HCT116 (cell line): ENCODE measurements at regions not wholly inside any gene's neighbourhood (a gene's known extent, or its start where the extent isn't known, plus 50 kb on each side); places are given as distances from the start of the nearest gene placed in this dataset.

Experiments
- ATAC-seq: fragments of 200-7000 bp; cut with Tn5 transposase; 2 replicates; pipeline ENCODE4 v1.9.1; 2020; ENCODE audit warnings: mild to moderate bottlenecking, moderate library complexity
- BruUV-seq: library from RNA; stranded (reverse); fragments of 400-500 nt; replicated peaks from 2 replicates; lab custom pipeline; 2021; lab: Mats Ljungman, UMichigan
- CTCF ChIA-PET: fragments of 300-600 bp; sonication (Branson Sonifier 250); formaldehyde crosslinking; loops from one replicate; lab custom pipeline; 2021; ENCODE audit warnings: antibody characterized with exemption; lab: Charles Lee
- POLR2A ChIA-PET: fragments of 300-600, 350-600 bp; sonication (Branson Sonifier 250); formaldehyde crosslinking; loops from one replicate; lab custom pipeline; 2021; ENCODE audit warnings: antibody characterized with exemption; lab: Charles Lee
- RAD21 ChIA-PET, 2 experiments: fragments of 300-600 bp; sonication (Branson Sonifier 250); formaldehyde crosslinking; loops; one replicate each; lab custom pipeline; 2023; ENCODE audit warnings: low total read pairs in 2 of 2; ENCODE audit not compliant: uncharacterized antibody in 2 of 2, unreplicated experiment in 2 of 2, low non-redundant PET in 1 of 2; lab: Charles Lee
- DNase-seq: peaks from one replicate; pipeline ENCODE4 v3.0.0-alpha.2; 2010; ENCODE audit warnings: low read depth, low spot score
- H2AFZ ChIP-seq: fragments of 200-600 bp; shearing (Covaris generic), sonication (generic); 2 replicates; pipeline ENCODE4 v1.6.1; 2017; ENCODE audit warnings: low read depth, mixed run types, mixed read lengths, antibody characterized with exemption, low read length; ENCODE audit not compliant: poor library complexity, severe bottlenecking
- H3K27ac ChIP-seq: 2 replicates; pipeline ENCODE4 v1.5.1; 2012; ENCODE audit warnings: low read depth, low read length
- H3K27me3 ChIP-seq: fragments of 200-600 bp; sonication (generic); 2 replicates; pipeline ENCODE4 v1.6.1; 2016; ENCODE audit warnings: mixed run types, low read length, mixed read lengths; ENCODE audit not compliant: insufficient read depth
- H3K36me3 ChIP-seq, 2 experiments: fragments of 200-500 bp in 1 of 2; fragments of 200-600 bp in 1 of 2; sonication (Bioruptor generic) in 1 of 2; sonication (generic) in 1 of 2; 2 replicates each; pipeline versions ENCODE4 v1.5.1 to v1.6.1; 2014 to 2016; ENCODE audit warnings: low read length in 2 of 2, inconsistent platforms in 1 of 2, mixed read lengths in 1 of 2, mixed run types in 1 of 2; ENCODE audit not compliant: insufficient read depth in 2 of 2, control insufficient read depth in 1 of 2
- H3K4me1 ChIP-seq, 2 experiments: fragments of 200-600 bp in 1 of 2; sonication (generic) in 1 of 2; 2 replicates each; pipeline versions ENCODE4 v1.5.1 to v1.6.1; 2012 to 2017; ENCODE audit warnings: low read length in 2 of 2, inconsistent platforms in 1 of 2, mild to moderate bottlenecking in 1 of 2, mixed read lengths in 1 of 2, mixed run types in 1 of 2, moderate library complexity in 1 of 2; ENCODE audit not compliant: insufficient read depth in 2 of 2, control insufficient read depth in 1 of 2
- H3K4me2 ChIP-seq: fragments of 200-600 bp; sonication (generic); 2 replicates; pipeline ENCODE4 v1.6.1; 2017; ENCODE audit warnings: mixed run types, low read length, mixed read lengths
- H3K4me3 ChIP-seq, 2 experiments: fragments of 200-600 bp in 1 of 2; sonication (generic) in 1 of 2; replicated peaks in 1 of 2; 2 replicates each; pipeline ENCODE4 v1.5.1; 2011 to 2016; ENCODE audit warnings: low read length in 2 of 2, control low read depth in 1 of 2, low read depth in 1 of 2, mild to moderate bottlenecking in 1 of 2, mixed read lengths in 1 of 2, mixed run types in 1 of 2
- H3K79me2 ChIP-seq: fragments of 200-600 bp; sonication (generic); 2 replicates; pipeline ENCODE4 v1.6.1; 2017; ENCODE audit warnings: mild to moderate bottlenecking, mixed run types, low read length, moderate library complexity, mixed read lengths; ENCODE audit not compliant: insufficient read depth
- H3K9ac ChIP-seq: fragments of 200-600 bp; sonication (generic); 2 replicates; pipeline ENCODE4 v1.6.1; 2016; ENCODE audit warnings: low read length, mixed read lengths
- H3K9me2 ChIP-seq: fragments of 200-600 bp; sonication (generic), shearing (Covaris generic); 2 replicates; pipeline ENCODE4 v1.6.1; 2017; ENCODE audit warnings: mixed run types, mild to moderate bottlenecking, moderate library complexity; ENCODE audit not compliant: insufficient read depth
- H3K9me3 ChIP-seq, 2 experiments: fragments of 200-500 bp in 1 of 2; fragments of 200-600 bp in 1 of 2; sonication (Bioruptor generic) in 1 of 2; sonication (generic) in 1 of 2; 2 replicates each; pipeline ENCODE4 v1.6.1; 2014 to 2017; ENCODE audit warnings: low read length in 2 of 2, mixed read lengths in 2 of 2, inconsistent platforms in 1 of 2, low read depth in 1 of 2, mild to moderate bottlenecking in 1 of 2, mixed run types in 1 of 2, moderate library complexity in 1 of 2; ENCODE audit not compliant: control insufficient read depth in 1 of 2, insufficient read depth in 1 of 2
- H4K20me1 ChIP-seq: fragments of 200-600 bp; sonication (generic), shearing (Covaris generic); 2 replicates; pipeline ENCODE4 v1.6.1; 2017; ENCODE audit warnings: mixed run types, mild to moderate bottlenecking, moderate library complexity; ENCODE audit not compliant: insufficient read depth
- CEBPB ChIP-seq: IDR thresholded peaks from 2 replicates; pipeline ENCODE4 v1.6.1; 2012; ENCODE audit warnings: low read depth
- ELF1 ChIP-seq: IDR thresholded peaks from 2 replicates; pipeline ENCODE4 v1.6.1; 2012; ENCODE audit warnings: low read depth, borderline replicate concordance
- EZH2 ChIP-seq: fragments of 200-600 bp; sonication (generic); IDR thresholded peaks from 2 replicates; pipeline ENCODE4 v1.6.1; 2017; ENCODE audit warnings: antibody characterized with exemption, mixed run types
- EZH2phosphoT487 ChIP-seq: fragments of 200-600 bp; IDR thresholded peaks from 2 replicates; pipeline ENCODE4 v1.6.1; 2018; ENCODE audit warnings: antibody characterized with exemption, borderline replicate concordance
- FOSL1 ChIP-seq: IDR thresholded peaks from 2 replicates; pipeline ENCODE4 v1.6.1; 2012; ENCODE audit warnings: low read depth
- JUND ChIP-seq: IDR thresholded peaks from 2 replicates; pipeline ENCODE4 v1.6.1; 2012
- POLR2A ChIP-seq: IDR thresholded peaks from 2 replicates; pipeline ENCODE4 v1.7.0; 2011; ENCODE audit warnings: borderline replicate concordance; ENCODE audit not compliant: insufficient read depth, insufficient read length; ENCODE audit errors: extremely low read depth
- POLR2AphosphoS5 ChIP-seq: IDR thresholded peaks from 2 replicates; pipeline ENCODE4 v1.6.1; 2011; ENCODE audit warnings: mild to moderate bottlenecking, low read depth, low read length, moderate library complexity
- RAD21 ChIP-seq: IDR thresholded peaks from 2 replicates; pipeline ENCODE4 v1.6.1; 2012; ENCODE audit warnings: low read depth, mild to moderate bottlenecking
- SP1 ChIP-seq: IDR thresholded peaks from 2 replicates; pipeline ENCODE4 v1.6.1; 2012; ENCODE audit warnings: low read depth
- ZFX ChIP-seq: fragments of 450-650 bp; IDR thresholded peaks from 2 replicates; pipeline ENCODE4 v1.6.1; 2017
- ZNF274 ChIP-seq: fragments of 200-500 bp; sonication (Bioruptor generic); IDR thresholded peaks from 2 replicates; pipeline ENCODE4 v1.6.1; 2014; ENCODE audit warnings: mild to moderate bottlenecking, low read depth, low read length, inconsistent platforms
- intact Hi-C: fragments of 100-400 bp; cut with micrococcal nuclease; formaldehyde crosslinking; loops from 2 replicates; pipeline ENCODE4 v1.10.0; 2022
- TF ChIP-seq, protein P1 (sequence below): IDR thresholded peaks from 2 replicates; pipeline ENCODE4 v1.6.1; 2012
- TF ChIP-seq, protein P2 (sequence below): IDR thresholded peaks from 2 replicates; pipeline ENCODE4 v1.6.1; 2011; ENCODE audit warnings: mild to moderate bottlenecking, low read length, moderate library complexity; ENCODE audit not compliant: insufficient replicate concordance; ENCODE audit errors: extremely low read depth
- TF ChIP-seq, protein P3 (sequence below), 3 experiments: fragments of 200-600 bp in 1 of 3; sonication (generic) in 1 of 3; IDR thresholded peaks in 2 of 3; conservative IDR thresholded peaks in 1 of 3; 2 replicates each; pipeline ENCODE4 v1.5.1; 2012 to 2017; ENCODE audit warnings: low read depth in 2 of 3, low read length in 2 of 3, antibody characterized with exemption in 1 of 3, borderline replicate concordance in 1 of 3, control low read depth in 1 of 3, mild to moderate bottlenecking in 1 of 3, mixed read lengths in 1 of 3, mixed run types in 1 of 3, moderate library complexity in 1 of 3; ENCODE audit not compliant: insufficient read depth in 1 of 3

DNA sequence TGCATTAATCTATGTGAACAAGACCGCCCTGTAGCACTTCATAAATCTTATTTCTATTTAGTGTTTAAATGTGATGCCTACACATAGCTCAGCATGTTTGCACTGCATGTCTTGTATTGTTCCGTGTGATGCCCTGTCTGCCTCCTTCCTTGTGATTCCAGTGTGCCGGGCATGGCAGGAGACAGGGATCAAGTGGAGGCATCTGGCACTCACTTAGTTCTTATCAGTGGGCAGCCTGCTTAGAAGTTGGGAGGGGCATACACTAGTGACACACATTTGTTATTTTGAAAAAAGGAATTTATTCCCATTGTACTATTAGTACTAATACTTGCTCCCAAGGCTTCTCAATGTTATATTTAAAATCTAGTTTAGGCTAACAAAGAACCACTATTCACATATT is 176.4 kb downstream of the KCNA5 start:
- no TSS peak for BruUV-seq
- Histone ChIP-seq H4K20me1 (no peaks in the 10 kb centered on the region), H3K27me3 (no peaks in the 10 kb centered on the region), H3K4me3 (no peak overlapping the region), H3K36me3 (no peaks in the 10 kb centered on the region), H3K27ac (no peak overlapping the region), H3K9me2 (no peaks in the 10 kb centered on the region), H3K79me2 (no peaks in the 10 kb centered on the region), H3K4me1 (no peaks in the 10 kb centered on the region)
- DNase-seq, result no peak
- CTCF ChIA-PET, result no interaction called here
- no peak for ATAC-seq
- TF ChIP-seq ZNF274 (no peak), SP1 (no peak), RAD21 (no peak), POLR2A (no peak), FOSL1 (no peak), ZFX (no peak), ELF1 (no peak), POLR2AphosphoS5 (no peak), JUND (no peak), CEBPB (no peak), EZH2phosphoT487 (no peak), EZH2 (no peak)
- TF ChIP-seq, protein P1, sequence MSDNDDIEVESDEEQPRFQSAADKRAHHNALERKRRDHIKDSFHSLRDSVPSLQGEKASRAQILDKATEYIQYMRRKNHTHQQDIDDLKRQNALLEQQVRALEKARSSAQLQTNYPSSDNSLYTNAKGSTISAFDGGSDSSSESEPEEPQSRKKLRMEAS, result no peak
- TF ChIP-seq, protein P2, sequence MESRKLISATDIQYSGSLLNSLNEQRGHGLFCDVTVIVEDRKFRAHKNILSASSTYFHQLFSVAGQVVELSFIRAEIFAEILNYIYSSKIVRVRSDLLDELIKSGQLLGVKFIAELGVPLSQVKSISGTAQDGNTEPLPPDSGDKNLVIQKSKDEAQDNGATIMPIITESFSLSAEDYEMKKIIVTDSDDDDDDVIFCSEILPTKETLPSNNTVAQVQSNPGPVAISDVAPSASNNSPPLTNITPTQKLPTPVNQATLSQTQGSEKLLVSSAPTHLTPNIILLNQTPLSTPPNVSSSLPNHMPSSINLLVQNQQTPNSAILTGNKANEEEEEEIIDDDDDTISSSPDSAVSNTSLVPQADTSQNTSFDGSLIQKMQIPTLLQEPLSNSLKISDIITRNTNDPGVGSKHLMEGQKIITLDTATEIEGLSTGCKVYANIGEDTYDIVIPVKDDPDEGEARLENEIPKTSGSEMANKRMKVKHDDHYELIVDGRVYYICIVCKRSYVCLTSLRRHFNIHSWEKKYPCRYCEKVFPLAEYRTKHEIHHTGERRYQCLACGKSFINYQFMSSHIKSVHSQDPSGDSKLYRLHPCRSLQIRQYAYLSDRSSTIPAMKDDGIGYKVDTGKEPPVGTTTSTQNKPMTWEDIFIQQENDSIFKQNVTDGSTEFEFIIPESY, result no peak
- TF ChIP-seq, protein P3, sequence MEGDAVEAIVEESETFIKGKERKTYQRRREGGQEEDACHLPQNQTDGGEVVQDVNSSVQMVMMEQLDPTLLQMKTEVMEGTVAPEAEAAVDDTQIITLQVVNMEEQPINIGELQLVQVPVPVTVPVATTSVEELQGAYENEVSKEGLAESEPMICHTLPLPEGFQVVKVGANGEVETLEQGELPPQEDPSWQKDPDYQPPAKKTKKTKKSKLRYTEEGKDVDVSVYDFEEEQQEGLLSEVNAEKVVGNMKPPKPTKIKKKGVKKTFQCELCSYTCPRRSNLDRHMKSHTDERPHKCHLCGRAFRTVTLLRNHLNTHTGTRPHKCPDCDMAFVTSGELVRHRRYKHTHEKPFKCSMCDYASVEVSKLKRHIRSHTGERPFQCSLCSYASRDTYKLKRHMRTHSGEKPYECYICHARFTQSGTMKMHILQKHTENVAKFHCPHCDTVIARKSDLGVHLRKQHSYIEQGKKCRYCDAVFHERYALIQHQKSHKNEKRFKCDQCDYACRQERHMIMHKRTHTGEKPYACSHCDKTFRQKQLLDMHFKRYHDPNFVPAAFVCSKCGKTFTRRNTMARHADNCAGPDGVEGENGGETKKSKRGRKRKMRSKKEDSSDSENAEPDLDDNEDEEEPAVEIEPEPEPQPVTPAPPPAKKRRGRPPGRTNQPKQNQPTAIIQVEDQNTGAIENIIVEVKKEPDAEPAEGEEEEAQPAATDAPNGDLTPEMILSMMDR (IDR thresholded peaks at IDR 0.05 in 2 of 3, conservative IDR thresholded peaks at IDR 0.05 in 1 of 3; ENCODE audit: borderline replicate concordance in 1 of 3, insufficient read depth in 1 of 3, low read depth in 2 of 3, low read length in 2 of 3), result no peak
- TF ChIP-seq, all 23 proteins: peak for 0
- ChIA-PET RAD21 (no interaction called here), POLR2A (no interaction called here)
- no peak overlapping the region for H3K9ac ChIP-seq
- H2AFZ ChIP-seq, result no peak overlapping the region
- no peak overlapping the region for H3K4me2 ChIP-seq
- H3K9me3 ChIP-seq, result no peaks in the 10 kb centered on the region
- intact Hi-C loops, result no loop called here
